ENCODE measurements at regions not wholly inside any gene's neighbourhood (a gene's known extent, or its start where the extent isn't known, plus 50 kb on each side); places are given as distances from the start of the nearest gene placed in this dataset.

DNA sequence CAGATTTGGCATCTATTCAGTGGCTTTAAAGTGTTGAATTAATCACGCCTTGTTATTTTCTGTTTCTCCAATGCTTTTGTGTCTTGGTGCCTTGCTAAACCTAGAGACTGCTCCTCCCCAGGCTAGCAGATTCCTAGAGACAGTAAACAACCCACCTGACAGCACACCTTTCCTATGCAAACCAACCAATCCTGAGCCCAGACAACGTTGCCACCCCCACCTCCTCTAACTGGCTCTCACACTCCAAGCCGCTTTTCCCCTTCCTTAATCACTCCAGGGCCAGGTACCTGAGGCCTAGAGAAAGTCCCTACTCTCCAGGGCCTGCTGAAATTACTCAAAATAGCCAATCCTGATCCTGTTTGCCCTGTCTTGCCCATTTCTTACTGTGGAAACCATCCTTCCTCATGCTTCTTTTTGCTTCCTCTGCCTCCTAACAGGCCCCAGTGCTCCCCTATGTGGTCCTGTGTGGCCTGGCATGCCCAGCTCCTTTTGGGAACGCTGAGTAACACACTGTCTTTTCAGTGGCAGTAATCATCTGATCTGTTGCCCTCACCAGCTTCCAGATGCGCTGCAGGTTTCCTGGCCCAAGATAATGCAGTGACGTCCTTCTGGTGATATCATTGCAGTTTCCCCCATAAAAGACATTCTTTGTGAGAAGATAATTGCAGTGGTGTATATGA, 53.4 kb downstream of the GAS1 start:
- no peak for FAIRE-seq
- H2AFZ ChIP-seq (ENCODE audit: low read depth, low read length): no peak overlapping the region
- H3K9me3 Mint-ChIP-seq (ENCODE audit: unreplicated experiment): no peaks in the 10 kb centered on the region

DNA sequence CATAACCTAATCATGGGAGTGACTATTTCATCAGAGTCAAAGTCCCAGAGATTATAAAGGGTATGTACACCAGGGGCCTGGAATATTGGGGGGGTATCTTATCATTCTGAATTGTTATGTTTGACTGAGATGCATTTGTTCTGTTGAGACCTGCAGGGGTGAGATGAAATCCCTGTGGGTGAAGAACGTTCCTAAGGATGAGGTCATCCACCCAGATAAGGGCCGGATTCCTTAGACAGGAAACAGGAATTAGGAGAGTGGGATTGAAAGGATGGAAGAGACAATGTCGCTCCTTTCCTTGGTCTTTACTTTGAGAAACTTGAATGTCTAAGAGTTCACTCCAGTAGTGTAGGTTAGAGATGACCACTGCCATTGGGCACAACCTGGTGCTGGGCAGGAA, 54.7 kb downstream of the GAS1 start:
- no peak for TF ChIP-seq EZH2 (IDR thresholded peaks at IDR 0.05; ENCODE audit: insufficient read depth, low read length)
- TF ChIP-seq, protein P1, sequence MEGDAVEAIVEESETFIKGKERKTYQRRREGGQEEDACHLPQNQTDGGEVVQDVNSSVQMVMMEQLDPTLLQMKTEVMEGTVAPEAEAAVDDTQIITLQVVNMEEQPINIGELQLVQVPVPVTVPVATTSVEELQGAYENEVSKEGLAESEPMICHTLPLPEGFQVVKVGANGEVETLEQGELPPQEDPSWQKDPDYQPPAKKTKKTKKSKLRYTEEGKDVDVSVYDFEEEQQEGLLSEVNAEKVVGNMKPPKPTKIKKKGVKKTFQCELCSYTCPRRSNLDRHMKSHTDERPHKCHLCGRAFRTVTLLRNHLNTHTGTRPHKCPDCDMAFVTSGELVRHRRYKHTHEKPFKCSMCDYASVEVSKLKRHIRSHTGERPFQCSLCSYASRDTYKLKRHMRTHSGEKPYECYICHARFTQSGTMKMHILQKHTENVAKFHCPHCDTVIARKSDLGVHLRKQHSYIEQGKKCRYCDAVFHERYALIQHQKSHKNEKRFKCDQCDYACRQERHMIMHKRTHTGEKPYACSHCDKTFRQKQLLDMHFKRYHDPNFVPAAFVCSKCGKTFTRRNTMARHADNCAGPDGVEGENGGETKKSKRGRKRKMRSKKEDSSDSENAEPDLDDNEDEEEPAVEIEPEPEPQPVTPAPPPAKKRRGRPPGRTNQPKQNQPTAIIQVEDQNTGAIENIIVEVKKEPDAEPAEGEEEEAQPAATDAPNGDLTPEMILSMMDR (IDR thresholded peaks at IDR 0.05; ENCODE audit: insufficient read depth, low read depth, low read length): no peak
- Mint-ChIP-seq H3K27ac (ENCODE audit: unreplicated experiment) (peak overlapping the region; percentile 62), H3K4me3 (ENCODE audit: unreplicated experiment) (no peak overlapping the region), H3K27me3 (ENCODE audit: low read depth, unreplicated experiment) (peaks cover 9% of the 10 kb centered on the region), H3K9me3 (ENCODE audit: unreplicated experiment) (no peaks in the 10 kb centered on the region), H3K36me3 (ENCODE audit: low read depth, unreplicated experiment) (no peaks in the 10 kb centered on the region), H3K4me1 (ENCODE audit: low read depth, unreplicated experiment) (peaks cover 7% of the 10 kb centered on the region)
- Histone ChIP-seq H3K9me3 (ENCODE audit: insufficient read depth, low read depth, low read length) (no peaks in the 10 kb centered on the region), H3K4me1 (ENCODE audit: insufficient read depth, low read length) (peaks cover 8% of the 10 kb centered on the region), H3K4me3 (ENCODE audit: insufficient read depth, low read depth, low read length) (no peak overlapping the region), H3K4me2 (ENCODE audit: low read length) (no peak overlapping the region), H3K27ac (ENCODE audit: low read depth, low read length) (no peak overlapping the region), H2AFZ (ENCODE audit: low read depth, low read length) (no peak overlapping the region), H3K27me3 (ENCODE audit: insufficient read depth, low read length) (no peaks in the 10 kb centered on the region), H4K20me1 (ENCODE audit: insufficient read depth, low read length) (no peaks in the 10 kb centered on the region), H3K36me3 (ENCODE audit: insufficient read depth, low read length) (no peaks in the 10 kb centered on the region), H3K79me2 (ENCODE audit: insufficient read depth, low read length) (no peaks in the 10 kb centered on the region), H3K9ac (ENCODE audit: low read length) (no peak overlapping the region)
- FAIRE-seq (peak; percentile 80), DNase-seq (ENCODE audit: low read depth) (no peak)

More for the DNA sequence above, 53.4 kb downstream of the GAS1 start:
- H3K9ac ChIP-seq (ENCODE audit: low read length): no peak overlapping the region
- DNase-seq (ENCODE audit: low read depth): no peak
- Mint-ChIP-seq H3K27me3 (ENCODE audit: low read depth, unreplicated experiment) (peaks cover 15% of the 10 kb centered on the region), H3K27ac (ENCODE audit: unreplicated experiment) (no peak overlapping the region), H3K36me3 (ENCODE audit: low read depth, unreplicated experiment) (no peaks in the 10 kb centered on the region), H3K4me1 (ENCODE audit: low read depth, unreplicated experiment) (peaks cover 7% of the 10 kb centered on the region), H3K4me3 (ENCODE audit: unreplicated experiment) (no peak overlapping the region)
- H3K36me3 ChIP-seq (ENCODE audit: insufficient read depth, low read length): no peaks in the 10 kb centered on the region
- H3K9me3 ChIP-seq (ENCODE audit: insufficient read depth, low read depth, low read length): no peaks in the 10 kb centered on the region
- H3K4me3 ChIP-seq (ENCODE audit: insufficient read depth, low read depth, low read length): no peak overlapping the region
- no peaks in the 10 kb centered on the region for H4K20me1 ChIP-seq (ENCODE audit: insufficient read depth, low read length)
- H3K4me2 ChIP-seq (ENCODE audit: low read length): no peak overlapping the region
- no peaks in the 10 kb centered on the region for H3K27me3 ChIP-seq (ENCODE audit: insufficient read depth, low read length)
- peaks cover 8% of the 10 kb centered on the region for H3K4me1 ChIP-seq (ENCODE audit: insufficient read depth, low read length)
- no peaks in the 10 kb centered on the region for H3K79me2 ChIP-seq (ENCODE audit: insufficient read depth, low read length)
- no peak overlapping the region for H3K27ac ChIP-seq (ENCODE audit: low read depth, low read length)
- TF ChIP-seq EZH2 (IDR thresholded peaks at IDR 0.05; ENCODE audit: insufficient read depth, low read length): no peak
- TF ChIP-seq, protein P1 (IDR thresholded peaks at IDR 0.05; ENCODE audit: insufficient read depth, low read depth, low read length): no peak

DNA sequence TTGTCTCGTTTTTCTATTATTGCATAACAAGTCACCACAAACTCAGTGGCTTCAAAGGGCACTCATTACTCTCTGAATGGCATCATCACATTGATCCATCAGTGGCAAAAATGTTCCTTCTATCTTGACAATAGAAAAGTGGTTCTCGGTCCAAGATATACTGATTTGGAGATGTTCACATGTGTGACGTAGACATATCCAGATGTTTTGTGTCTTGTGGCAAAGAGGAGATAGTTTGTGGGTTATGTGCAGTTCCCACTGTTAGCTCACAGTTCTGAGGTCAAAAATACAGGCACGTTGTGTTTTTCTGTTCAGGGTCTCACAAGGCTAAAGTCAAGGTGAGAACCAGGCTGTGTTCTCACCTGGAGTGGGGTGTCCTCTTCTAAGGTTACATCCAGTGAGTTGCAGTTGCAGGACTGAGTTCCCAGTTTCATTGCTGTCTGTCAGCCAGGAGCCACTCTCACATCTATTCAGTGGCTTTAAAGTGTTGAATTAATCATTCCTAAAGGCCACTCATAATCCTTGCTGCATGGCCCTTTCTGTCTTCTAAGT, 55.3 kb downstream of the GAS1 start:
- Histone ChIP-seq H3K4me1 (ENCODE audit: insufficient read depth, low read length) (peaks cover 8% of the 10 kb centered on the region), H3K79me2 (ENCODE audit: insufficient read depth, low read length) (no peaks in the 10 kb centered on the region), H3K9ac (ENCODE audit: low read length) (no peak overlapping the region), H3K4me3 (ENCODE audit: insufficient read depth, low read depth, low read length) (no peak overlapping the region), H3K4me2 (ENCODE audit: low read length) (no peak overlapping the region), H4K20me1 (ENCODE audit: insufficient read depth, low read length) (no peaks in the 10 kb centered on the region), H3K27ac (ENCODE audit: low read depth, low read length) (no peak overlapping the region), H3K27me3 (ENCODE audit: insufficient read depth, low read length) (no peaks in the 10 kb centered on the region), H3K36me3 (ENCODE audit: insufficient read depth, low read length) (no peaks in the 10 kb centered on the region), H2AFZ (ENCODE audit: low read depth, low read length) (no peak overlapping the region), H3K9me3 (ENCODE audit: insufficient read depth, low read depth, low read length) (no peaks in the 10 kb centered on the region)
- DNase-seq (ENCODE audit: low read depth) (no peak), FAIRE-seq (no peak)
- Mint-ChIP-seq H3K9me3 (ENCODE audit: unreplicated experiment) (no peaks in the 10 kb centered on the region), H3K36me3 (ENCODE audit: low read depth, unreplicated experiment) (no peaks in the 10 kb centered on the region), H3K27me3 (ENCODE audit: low read depth, unreplicated experiment) (peaks cover 4% of the 10 kb centered on the region), H3K4me3 (ENCODE audit: unreplicated experiment) (no peak overlapping the region), H3K4me1 (ENCODE audit: low read depth, unreplicated experiment) (peaks cover 7% of the 10 kb centered on the region), H3K27ac (ENCODE audit: unreplicated experiment) (no peak overlapping the region)
- TF ChIP-seq, protein P1 (IDR thresholded peaks at IDR 0.05; ENCODE audit: insufficient read depth, low read depth, low read length): no peak

Data from astrocyte (in vitro differentiated cells and primary cell).